NCI-H1417 (cell line): ENCODE measurements at regions not wholly inside any gene's neighbourhood (a gene's known extent, or its start where the extent isn't known, plus 50 kb on each side); places are given as distances from the start of the nearest gene placed in this dataset.
"Not testable (repeated sequence)": the region's sequence is repeated elsewhere in the genome, so short reads cannot be mapped to it uniquely, and the experiment has no call there.

Experiments
- DNase-seq, 3 experiments: peaks; one replicate each; lab custom pipeline; 2025; lab: John Stamatoyannopoulos, UW

- no peak for DNase-seq
Observed at GRCh38 chr9:19937121-19937520, 148.3 kb upstream of the SLC24A2 start.

DNA sequence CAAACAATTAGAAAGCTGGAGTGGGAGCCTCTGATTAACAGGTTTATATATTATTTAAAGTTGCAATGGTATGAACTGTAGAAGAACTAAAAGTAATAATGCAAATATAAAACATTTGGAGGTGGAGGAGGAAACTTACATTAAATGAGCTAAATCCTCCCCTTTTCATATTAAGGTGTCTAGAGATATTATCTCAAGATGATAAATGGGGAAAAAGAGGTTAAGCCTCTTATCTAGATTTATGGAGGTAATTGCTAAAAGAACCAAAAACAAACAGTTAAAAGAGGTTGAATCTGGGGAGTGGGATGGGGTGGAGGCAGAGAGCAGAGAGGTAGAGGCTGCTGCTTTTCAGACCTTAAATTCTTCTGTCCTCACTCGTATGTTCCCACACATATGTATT, 147.8 kb upstream of the SLC24A2 start:
- no peak for DNase-seq

GRCh38 chr9:19935422-19935821, 146.6 kb upstream of the SLC24A2 start:
- peak in 1 of 3 experiments; percentile 15 for DNase-seq

DNA sequence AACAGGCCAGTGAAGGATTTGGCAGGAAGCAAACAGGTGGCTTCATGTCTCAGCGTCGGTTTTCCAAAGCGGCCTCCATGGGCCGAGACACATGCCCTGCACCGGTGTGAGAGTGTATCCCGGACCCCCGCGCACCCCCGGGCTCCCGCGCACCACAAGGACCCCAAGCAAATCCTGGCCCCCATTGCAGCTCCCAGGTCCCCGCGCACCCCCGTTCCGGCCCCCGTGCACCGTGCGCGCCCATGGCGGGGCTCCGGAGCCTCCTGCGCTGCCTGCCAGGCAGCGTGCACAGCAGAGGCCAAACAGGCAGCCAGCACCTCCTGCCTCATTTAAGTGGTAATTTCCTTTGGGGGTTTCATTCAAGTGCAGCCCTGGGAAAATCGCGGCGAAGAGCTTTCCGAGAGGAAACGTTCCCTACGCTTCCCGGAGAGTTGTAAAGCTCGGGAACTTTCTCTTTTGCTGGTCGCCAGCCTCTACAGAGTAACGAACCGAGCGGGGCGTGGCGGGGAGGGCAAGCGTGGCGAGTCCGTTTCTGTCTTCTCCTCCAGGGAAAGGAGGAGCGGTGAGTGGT, 145.5 kb upstream of the SLC24A2 start:
- no peak for DNase-seq

DNA sequence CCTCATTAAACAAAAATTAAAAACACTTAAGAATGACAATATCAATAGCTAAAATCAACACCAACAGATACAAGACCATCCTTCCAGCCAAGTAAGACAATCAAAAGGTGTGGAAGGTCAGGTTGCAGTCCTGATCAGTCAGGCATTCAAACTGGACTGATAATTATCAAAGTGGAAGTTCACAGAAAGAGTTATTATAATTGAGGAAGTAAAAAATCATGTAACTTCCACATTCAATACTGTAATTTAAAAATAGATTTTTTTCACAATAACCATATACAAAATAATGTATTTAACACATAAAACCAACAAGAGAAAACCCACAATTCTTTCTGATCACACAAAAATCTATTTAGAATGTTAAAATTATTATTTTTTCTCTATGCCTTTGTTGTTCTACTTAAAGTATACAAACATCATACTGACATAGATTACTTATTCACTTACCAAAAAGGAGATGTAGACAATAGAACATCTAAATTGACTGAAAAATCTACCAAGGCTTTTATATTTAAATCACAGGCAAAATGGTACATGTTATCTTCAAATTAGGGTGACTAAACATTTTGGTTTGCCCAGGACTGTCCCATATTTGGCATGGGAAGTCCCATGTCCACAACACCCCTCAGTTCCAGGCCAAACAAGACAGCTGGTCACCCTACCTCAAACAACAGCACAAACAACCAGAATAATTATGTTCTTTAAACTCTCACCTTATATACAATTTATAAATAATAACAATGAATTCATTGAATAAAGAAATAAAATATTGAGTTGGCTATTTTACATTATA, 142.5 kb upstream of the SLC24A2 start:
- DNase-seq: no peak

- peak in 1 of 3 experiments; percentile 67 for DNase-seq
Observed at GRCh38 chr9:19927560-19927959, 138.7 kb upstream of the SLC24A2 start.

DNA sequence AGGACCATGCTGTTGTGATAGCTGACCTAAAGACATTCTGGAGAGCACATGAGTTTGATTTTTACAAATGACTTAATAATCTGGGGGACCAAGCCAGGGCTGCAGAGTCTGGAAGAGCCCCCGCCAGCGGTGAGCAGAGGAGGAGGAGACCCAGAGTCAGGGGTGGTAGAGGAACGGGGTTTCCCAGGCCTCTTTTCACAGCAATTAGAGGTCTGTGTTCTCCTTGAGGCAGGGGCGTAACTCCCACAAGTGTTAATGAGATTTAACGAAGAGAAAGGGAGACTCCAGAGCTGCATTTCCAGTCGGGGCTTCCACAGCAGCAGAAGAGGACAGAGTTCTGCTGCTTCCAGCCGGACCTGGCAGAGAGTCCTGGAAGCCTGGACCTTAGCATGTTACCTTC, 137.9 kb upstream of the SLC24A2 start:
- no peak for DNase-seq

DNA sequence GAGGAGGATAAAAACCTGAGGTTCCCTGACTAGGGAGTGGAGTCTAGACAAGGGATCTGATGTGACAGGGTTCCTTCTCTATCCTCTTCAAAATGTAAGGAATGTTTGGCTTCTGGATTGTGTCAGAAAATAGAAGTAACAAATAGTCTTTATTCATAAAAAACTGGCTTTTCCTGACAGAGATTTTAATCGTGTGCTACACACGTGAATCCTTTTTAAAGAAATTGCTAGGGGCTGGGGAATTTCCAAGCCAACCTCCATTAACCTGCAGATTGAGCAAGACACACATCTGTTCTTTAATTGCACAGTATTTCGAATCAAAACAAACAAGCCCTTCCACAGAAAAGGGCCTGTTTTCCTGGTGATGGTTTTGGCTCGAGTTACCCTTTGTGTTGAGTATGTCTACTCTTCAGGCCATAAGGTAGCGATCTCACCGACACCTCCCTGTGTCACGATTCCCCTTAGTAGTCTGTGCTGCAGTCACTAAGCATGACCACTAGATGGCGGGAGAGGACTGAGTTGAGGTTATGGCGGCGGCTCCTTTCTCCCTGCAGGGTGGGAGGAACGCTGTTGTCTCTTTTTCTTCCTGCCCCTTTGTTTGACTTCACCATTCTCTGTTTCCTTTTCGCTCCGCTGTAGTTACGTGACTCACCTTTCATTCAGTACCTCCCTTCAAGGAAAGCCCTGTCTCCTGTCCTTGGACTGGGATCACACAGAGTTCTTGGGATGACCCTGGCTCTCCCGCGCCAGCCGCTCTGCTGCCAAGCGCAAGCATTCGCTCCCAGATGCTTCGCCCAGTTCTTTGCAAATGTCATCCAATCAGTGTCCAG, 137.1 kb upstream of the SLC24A2 start:
- peak; percentile 64 to 86 (median 81) for DNase-seq

- DNase-seq: no peak
Observed at GRCh38 chr9:19924080-19924479, 135.2 kb upstream of the SLC24A2 start.

- DNase-seq: peak; percentile 45 to 75 (median 65)
Observed at GRCh38 chr9:19922476-19923118, 133.8 kb upstream of the SLC24A2 start.

- DNase-seq: no peak
Observed at GRCh38 chr9:19920401-19920800, 131.6 kb upstream of the SLC24A2 start.

DNA sequence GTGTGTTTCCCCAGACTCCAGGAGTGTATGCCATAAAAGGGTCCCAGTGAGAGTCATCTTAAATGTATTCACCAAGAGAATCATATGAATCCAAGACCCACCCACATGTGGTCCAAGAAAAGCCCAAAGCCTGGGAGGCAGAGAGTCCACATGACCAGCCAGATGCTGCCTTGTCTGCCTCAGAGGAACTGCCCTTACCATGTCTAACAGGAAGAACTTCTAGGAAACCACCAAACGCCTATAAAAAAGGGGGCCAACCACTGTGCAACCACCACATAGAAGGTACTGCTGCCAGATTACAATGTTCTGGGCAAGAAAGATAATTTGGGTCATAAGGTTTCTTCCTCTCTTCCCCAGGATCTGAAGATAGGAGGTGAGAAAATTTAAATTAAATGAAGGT, 129.8 kb upstream of the SLC24A2 start:
- DNase-seq: no peak

- DNase-seq: no peak
Observed at GRCh38 chr9:19914044-19914443, 125.2 kb upstream of the SLC24A2 start.

DNA sequence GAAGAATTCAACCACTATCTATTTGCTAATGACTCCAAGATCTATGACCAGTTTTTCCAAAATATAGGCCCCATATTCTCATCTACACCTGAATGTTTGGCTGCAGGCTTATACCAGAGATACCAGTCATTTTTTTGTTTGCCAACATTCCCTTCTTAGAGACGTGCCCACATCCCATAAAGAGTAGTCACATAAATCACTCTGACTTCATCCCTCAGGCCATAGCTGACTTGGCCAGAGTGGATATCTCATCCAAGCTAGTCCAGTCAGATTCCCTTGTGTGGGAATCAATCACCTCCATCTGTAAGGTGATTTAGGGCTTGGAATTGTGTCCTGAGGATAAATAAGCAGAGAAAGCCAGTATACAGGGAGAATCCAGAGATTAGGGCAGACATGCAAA, 124.3 kb upstream of the SLC24A2 start:
- DNase-seq: peak in 1 of 3 experiments; percentile 1

DNA sequence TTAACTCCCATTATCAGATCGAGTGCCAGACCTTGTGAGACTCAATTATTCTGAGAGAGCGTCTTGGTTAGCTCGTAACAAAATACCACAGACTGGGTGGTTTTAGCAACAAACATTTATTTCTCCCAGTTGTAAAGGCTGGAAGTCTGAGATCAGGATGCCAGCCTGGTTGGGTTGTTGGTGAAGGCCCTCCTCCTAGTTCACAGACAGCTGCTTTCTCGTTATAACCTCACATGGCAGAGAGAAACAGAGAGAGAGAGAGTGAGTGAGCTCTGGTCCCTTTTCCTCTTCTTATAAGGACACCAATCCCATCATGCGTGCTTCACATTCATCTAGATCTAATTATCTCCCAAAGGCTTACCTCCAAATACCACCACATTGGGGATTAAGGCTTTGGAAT, 114.2 kb upstream of the SLC24A2 start:
- DNase-seq: no peak

- DNase-seq: no peak
Observed at GRCh38 chr9:19901586-19901985, 112.7 kb upstream of the SLC24A2 start.

DNA sequence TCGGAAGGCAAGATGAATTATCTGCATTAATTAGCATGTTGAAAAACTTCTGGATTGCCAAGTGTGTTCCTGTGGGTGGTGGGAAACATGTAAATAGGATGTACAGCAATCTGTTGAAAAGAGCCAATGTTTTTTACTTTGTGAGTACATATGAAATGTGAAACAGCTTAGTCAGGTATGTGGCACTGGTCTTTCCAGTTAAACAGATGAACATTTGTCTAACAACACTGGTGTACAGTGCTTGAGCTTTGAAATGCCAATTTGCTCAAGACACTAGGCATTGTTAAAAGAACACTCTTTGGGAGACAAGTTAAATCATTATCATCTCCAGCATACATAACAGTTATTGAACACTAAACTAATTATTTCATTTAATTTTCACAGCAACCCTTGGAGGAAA, 107.3 kb upstream of the SLC24A2 start:
- no peak for DNase-seq

DNA sequence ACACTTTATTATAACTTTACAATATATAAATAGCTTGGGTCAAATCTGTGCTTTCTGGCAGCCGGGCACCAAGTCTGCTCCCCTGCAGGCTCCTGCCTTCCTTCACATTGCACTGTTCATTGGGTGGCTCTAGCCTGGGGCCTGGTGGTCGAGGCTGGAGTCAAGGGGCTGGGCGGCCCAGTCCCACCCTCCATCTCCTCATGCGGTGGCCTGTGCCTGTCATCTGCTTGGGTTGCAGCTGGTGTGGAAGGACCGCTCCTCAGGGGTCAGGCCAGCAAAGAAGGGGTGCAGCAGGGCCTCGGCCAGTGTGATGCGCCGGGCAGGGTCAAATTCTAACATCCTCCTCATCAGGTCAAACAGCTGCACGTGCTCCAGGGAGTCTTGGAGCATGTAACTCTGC, 106.7 kb upstream of the SLC24A2 start:
- not testable (repeated sequence) for DNase-seq

DNA sequence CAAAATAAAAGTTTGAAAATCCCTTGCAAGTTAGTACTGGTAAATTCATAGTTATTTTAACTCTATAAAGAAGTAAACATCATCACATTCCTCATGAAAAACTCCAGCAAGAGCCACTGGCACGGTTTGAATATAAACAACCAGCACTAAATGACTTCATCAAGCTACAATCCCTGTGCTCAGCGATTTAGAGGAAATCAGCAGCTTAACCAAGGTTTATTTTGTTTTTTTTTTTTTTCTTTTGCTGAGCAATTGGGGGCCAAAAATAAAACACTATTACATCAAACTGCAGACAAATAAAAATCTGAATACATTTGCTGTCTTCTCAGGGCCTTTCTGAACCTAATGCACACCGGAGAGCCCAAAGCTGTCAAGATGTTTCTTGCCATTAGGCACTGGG, 106.2 kb upstream of the SLC24A2 start:
- DNase-seq: no peak

DNA sequence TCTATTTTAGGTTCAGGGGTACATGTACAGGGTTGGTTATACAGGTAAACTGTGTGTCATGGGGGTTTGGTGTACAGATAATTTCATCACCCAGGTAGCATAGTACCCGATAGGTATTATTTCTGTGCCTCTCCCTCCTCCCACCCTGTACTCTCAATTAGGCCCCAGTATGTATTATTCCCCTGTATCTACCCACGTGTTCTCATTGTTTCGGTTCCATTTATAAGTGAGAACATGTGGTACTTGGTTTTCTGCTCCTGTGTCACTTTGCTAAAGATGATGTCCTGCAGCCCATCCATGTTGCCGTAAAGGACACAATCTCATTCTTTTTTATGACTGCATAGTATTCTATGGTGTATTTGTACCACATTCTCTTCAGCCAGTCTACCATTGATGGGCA, 96.8 kb upstream of the SLC24A2 start:
- DNase-seq: no peak

- no peak for DNase-seq
Observed at GRCh38 chr9:19879062-19879461, 90.2 kb upstream of the SLC24A2 start.

- DNase-seq: no peak
Observed at GRCh38 chr9:19876569-19877316, 87.9 kb upstream of the SLC24A2 start.
